DOHH2 (cell line): ENCODE measurements at regions not wholly inside any gene's neighbourhood (a gene's known extent, or its start where the extent isn't known, plus 50 kb on each side); places are given as distances from the start of the nearest gene placed in this dataset.

ENCODE experiments used
- H3F3A ChIP-seq: fragments of 200-600 bp; sonication (generic), shearing (Covaris generic); 2 replicates; pipeline ENCODE4 v1.6.0; 2016; ENCODE audit warnings: antibody characterized with exemption, mild to moderate bottlenecking; ENCODE audit not compliant: control insufficient read depth, insufficient read depth
- H3K27ac ChIP-seq: fragments of 200-600 bp; sonication (generic); 2 replicates; pipeline ENCODE4 v1.5.1; 2014; ENCODE audit warnings: low read depth, mild to moderate bottlenecking, low read length, moderate library complexity
- H3K27me3 ChIP-seq: fragments of 200-600 bp; sonication (generic); 2 replicates; pipeline ENCODE4 v1.6.1; 2014; ENCODE audit warnings: mild to moderate bottlenecking, low read length, mixed read lengths; ENCODE audit not compliant: control insufficient read depth
- H3K36me3 ChIP-seq: fragments of 200-600 bp; sonication (generic); 2 replicates; pipeline ENCODE4 v1.6.1; 2014; ENCODE audit warnings: mild to moderate bottlenecking, low read length, moderate library complexity, mixed read lengths; ENCODE audit not compliant: control insufficient read depth
- H3K4me1 ChIP-seq: fragments of 200-600 bp; sonication (generic); 2 replicates; pipeline ENCODE4 v1.6.1; 2014; ENCODE audit warnings: mild to moderate bottlenecking, low read length, mixed read lengths; ENCODE audit not compliant: control insufficient read depth
- H3K4me2 ChIP-seq: fragments of 200-600 bp; sonication (generic); 2 replicates; pipeline ENCODE4 v1.6.0; 2014; ENCODE audit warnings: mild to moderate bottlenecking, low read length, moderate library complexity
- H3K4me3 ChIP-seq: fragments of 200-600 bp; sonication (generic); 2 replicates; pipeline ENCODE4 v1.5.1; 2014; ENCODE audit warnings: mild to moderate bottlenecking, low read length, mixed read lengths
- H3K79me2 ChIP-seq: fragments of 200-600 bp; sonication (generic); 2 replicates; pipeline ENCODE4 v1.6.1; 2014; ENCODE audit warnings: mild to moderate bottlenecking, low read length, mixed read lengths; ENCODE audit not compliant: control insufficient read depth
- H3K9me2 ChIP-seq: fragments of 200-600 bp; sonication (generic); replicated peaks from 2 replicates; pipeline ENCODE4 v1.6.1; 2014; ENCODE audit warnings: mild to moderate bottlenecking, low read length, mixed read lengths; ENCODE audit not compliant: control insufficient read depth
- H3K9me3 ChIP-seq: fragments of 200-600 bp; sonication (generic); 2 replicates; pipeline ENCODE4 v1.6.1; 2014; ENCODE audit warnings: antibody characterized with exemption, low read length, mixed read lengths; ENCODE audit not compliant: control insufficient read depth, insufficient read depth
- H4K20me1 ChIP-seq: fragments of 200-600 bp; sonication (generic); 2 replicates; pipeline ENCODE4 v1.6.0; 2014; ENCODE audit warnings: low read depth, mild to moderate bottlenecking, antibody characterized with exemption, low read length, moderate library complexity; ENCODE audit not compliant: control insufficient read depth, insufficient read depth
- EZH2phosphoT487 ChIP-seq: fragments of 200-600 bp; sonication (generic); IDR thresholded peaks from 2 replicates; pipeline ENCODE4 v1.6.1; 2017; ENCODE audit warnings: borderline replicate concordance, mild to moderate bottlenecking, antibody characterized with exemption, low read length, moderate library complexity, mixed read lengths
- TF ChIP-seq, protein P1 (sequence below): fragments of 200-600 bp; sonication (generic); IDR thresholded peaks from one replicate; pipeline ENCODE4 v1.5.1; 2014; ENCODE audit warnings: antibody characterized with exemption, mild to moderate bottlenecking, low read depth, low read length; ENCODE audit not compliant: poor library complexity, severe bottlenecking

DNA sequence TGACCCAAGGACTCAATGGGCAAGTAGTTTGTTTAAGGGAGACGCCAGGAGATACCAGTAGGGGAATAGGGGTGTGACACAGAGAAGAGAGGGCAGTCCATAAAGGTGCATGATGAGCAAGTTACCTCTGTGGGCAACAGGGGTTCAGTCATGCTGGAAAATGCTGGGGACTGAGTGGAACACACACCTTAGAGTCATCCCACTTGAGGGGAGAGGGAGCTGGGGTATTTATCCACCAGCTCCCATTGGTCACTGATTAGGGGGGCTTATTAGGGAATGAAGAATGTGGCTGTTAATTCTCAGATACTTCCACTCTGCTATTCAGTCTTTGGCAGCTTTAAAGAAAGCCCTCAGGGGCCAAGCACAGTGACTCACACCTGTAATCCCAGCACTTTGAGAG is 67.5 kb upstream of the MRI1 start:
- H3K4me1 ChIP-seq: no peaks in the 10 kb centered on the region
- no peak overlapping the region for H3K27ac ChIP-seq
- no peak overlapping the region for H3K4me2 ChIP-seq
- H3K79me2 ChIP-seq: no peaks in the 10 kb centered on the region
- no peak for TF ChIP-seq EZH2phosphoT487
- TF ChIP-seq, protein P1, sequence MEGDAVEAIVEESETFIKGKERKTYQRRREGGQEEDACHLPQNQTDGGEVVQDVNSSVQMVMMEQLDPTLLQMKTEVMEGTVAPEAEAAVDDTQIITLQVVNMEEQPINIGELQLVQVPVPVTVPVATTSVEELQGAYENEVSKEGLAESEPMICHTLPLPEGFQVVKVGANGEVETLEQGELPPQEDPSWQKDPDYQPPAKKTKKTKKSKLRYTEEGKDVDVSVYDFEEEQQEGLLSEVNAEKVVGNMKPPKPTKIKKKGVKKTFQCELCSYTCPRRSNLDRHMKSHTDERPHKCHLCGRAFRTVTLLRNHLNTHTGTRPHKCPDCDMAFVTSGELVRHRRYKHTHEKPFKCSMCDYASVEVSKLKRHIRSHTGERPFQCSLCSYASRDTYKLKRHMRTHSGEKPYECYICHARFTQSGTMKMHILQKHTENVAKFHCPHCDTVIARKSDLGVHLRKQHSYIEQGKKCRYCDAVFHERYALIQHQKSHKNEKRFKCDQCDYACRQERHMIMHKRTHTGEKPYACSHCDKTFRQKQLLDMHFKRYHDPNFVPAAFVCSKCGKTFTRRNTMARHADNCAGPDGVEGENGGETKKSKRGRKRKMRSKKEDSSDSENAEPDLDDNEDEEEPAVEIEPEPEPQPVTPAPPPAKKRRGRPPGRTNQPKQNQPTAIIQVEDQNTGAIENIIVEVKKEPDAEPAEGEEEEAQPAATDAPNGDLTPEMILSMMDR: no peak
- no peaks in the 10 kb centered on the region for H3K9me3 ChIP-seq
- no peak overlapping the region for H3K4me3 ChIP-seq
- H3K9me2 ChIP-seq: no peaks in the 10 kb centered on the region
- peaks cover 2% of the 10 kb centered on the region; the same call in 1 of the 2 replicates for H3K27me3 ChIP-seq
- no peaks in the 10 kb centered on the region for H3K36me3 ChIP-seq
- no peaks in the 10 kb centered on the region for H3F3A ChIP-seq
- no peaks in the 10 kb centered on the region for H4K20me1 ChIP-seq

DNA sequence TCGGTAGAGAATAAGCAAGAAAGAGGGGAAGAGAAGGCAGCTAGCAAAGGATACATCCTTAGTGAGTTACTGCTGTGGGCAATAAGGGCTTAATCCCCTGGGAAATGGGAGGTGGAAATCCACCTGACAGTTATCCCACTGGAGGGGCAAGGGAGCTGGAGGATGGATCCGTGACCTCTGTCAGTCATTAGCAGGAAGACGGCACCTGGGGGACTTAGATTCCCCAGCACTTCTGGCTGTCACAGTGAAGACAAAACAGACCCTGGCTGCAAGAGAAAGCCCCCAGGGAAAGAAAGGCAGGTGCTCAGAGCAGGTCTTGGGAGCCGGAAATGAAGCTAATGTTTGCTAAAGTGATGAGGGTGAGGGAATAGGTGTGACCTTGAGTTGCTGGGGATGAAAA is 70.4 kb upstream of the MRI1 start:
- no peaks in the 10 kb centered on the region for H3K9me2 ChIP-seq
- no peaks in the 10 kb centered on the region for H3K79me2 ChIP-seq
- H3K4me1 ChIP-seq: no peaks in the 10 kb centered on the region
- H4K20me1 ChIP-seq: no peaks in the 10 kb centered on the region
- H3K27ac ChIP-seq: no peak overlapping the region
- no peaks in the 10 kb centered on the region for H3K36me3 ChIP-seq
- TF ChIP-seq EZH2phosphoT487: no peak
- TF ChIP-seq, protein P1: no peak
- no peaks in the 10 kb centered on the region for H3K9me3 ChIP-seq
- no peak overlapping the region for H3K4me2 ChIP-seq
- H3F3A ChIP-seq: no peaks in the 10 kb centered on the region
- H3K27me3 ChIP-seq: peaks cover 2% of the 10 kb centered on the region; the same call in 1 of the 2 replicates
- no peak overlapping the region for H3K4me3 ChIP-seq

DNA sequence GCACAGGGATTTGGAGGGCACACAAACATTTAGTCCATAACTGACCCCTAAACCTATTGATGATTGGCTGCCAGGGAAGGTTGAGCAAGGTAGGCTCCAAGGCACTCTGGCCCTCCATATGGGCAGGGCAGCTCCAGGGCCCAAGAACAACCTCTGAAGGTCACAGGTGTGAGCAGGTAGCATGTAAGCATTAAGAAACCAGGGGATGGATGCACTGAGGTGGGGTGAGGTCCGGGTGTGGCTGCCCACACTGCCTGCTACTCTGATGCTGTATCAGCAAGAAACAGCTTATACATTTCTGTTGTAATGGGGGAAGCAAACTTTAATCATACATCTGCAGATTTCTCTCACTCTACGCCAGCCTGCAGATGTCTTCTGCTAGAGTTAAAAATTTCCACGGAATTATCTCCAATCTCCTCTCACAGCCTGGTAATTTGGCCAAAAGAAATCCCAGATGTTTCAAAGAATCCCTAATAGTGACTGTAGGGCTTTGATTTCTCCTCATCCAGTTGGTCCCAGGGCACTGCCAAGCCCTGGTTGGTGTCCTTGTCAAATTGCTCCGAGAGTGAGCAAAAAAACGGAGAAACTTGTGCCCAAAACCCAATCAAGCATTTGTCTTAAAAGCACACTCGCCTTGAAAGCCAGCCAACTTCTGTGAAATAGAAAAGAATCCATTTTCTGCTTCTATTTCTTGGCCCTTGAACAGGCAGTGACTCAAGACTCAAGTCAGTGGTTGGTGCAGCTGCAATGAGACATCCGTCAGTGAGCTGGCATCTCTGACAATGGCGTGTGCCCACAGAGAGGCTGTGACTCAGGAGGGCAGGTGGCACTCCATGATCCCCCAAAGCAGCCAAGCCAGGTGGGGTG is 72.5 kb upstream of the MRI1 start:
- no peaks in the 10 kb centered on the region for H4K20me1 ChIP-seq
- no peak overlapping the region for H3K4me2 ChIP-seq
- no peaks in the 10 kb centered on the region for H3K9me2 ChIP-seq
- no peaks in the 10 kb centered on the region for H3K79me2 ChIP-seq
- peaks cover 2% of the 10 kb centered on the region; the same call in 1 of the 2 replicates for H3K27me3 ChIP-seq
- TF ChIP-seq, protein P1: no peak
- no peak for TF ChIP-seq EZH2phosphoT487
- no peaks in the 10 kb centered on the region for H3F3A ChIP-seq
- H3K27ac ChIP-seq: no peak overlapping the region
- H3K4me3 ChIP-seq: no peak overlapping the region
- no peaks in the 10 kb centered on the region for H3K9me3 ChIP-seq
- no peaks in the 10 kb centered on the region for H3K4me1 ChIP-seq
- no peaks in the 10 kb centered on the region for H3K36me3 ChIP-seq
